H9 (cell line): ENCODE measurements at regions not wholly inside any gene's neighbourhood (a gene's known extent, or its start where the extent isn't known, plus 50 kb on each side); places are given as distances from the start of the nearest gene placed in this dataset.
"Not testable (repeated sequence)": the region's sequence is repeated elsewhere in the genome, so short reads cannot be mapped to it uniquely, and the experiment has no call there.

ENCODE experiments used
- DNase-seq: peaks from one replicate; pipeline ENCODE4 v3.0.0-alpha.2; 2017
- H2AFZ ChIP-seq: one replicate; pipeline ENCODE4 v1.6.1; 2013; ENCODE audit warnings: mild to moderate bottlenecking, low read length, control low read depth, moderate library complexity
- H2AK5ac ChIP-seq: 2 replicates; pipeline ENCODE4 v1.6.1; 2013; ENCODE audit warnings: low read length, control low read depth, mixed read lengths; ENCODE audit not compliant: insufficient read length
- H2BK120ac ChIP-seq: one replicate; pipeline ENCODE4 v1.6.1; 2013; ENCODE audit warnings: low read depth, mild to moderate bottlenecking, low read length, control low read depth, inconsistent platforms; ENCODE audit not compliant: poor library complexity, severe bottlenecking
- H2BK12ac ChIP-seq: 2 replicates; pipeline ENCODE4 v1.6.1; 2013; ENCODE audit warnings: low read length, control low read depth, mixed read lengths, low read depth; ENCODE audit not compliant: insufficient read length
- H2BK15ac ChIP-seq: 2 replicates; pipeline ENCODE4 v1.6.1; 2013; ENCODE audit warnings: low read depth, low read length, control low read depth
- H2BK20ac ChIP-seq: one replicate; pipeline ENCODE4 v1.6.1; 2013; ENCODE audit warnings: low read depth, mild to moderate bottlenecking, low read length, control low read depth, inconsistent platforms; ENCODE audit not compliant: poor library complexity, severe bottlenecking
- H2BK5ac ChIP-seq: 2 replicates; pipeline ENCODE4 v1.6.1; 2013; ENCODE audit warnings: low read length, control low read depth, mixed read lengths; ENCODE audit not compliant: insufficient read length
- H3K14ac ChIP-seq: 2 replicates; pipeline ENCODE4 v1.6.1; 2013; ENCODE audit warnings: low read length, control low read depth; ENCODE audit not compliant: insufficient read depth
- H3K18ac ChIP-seq: 2 replicates; pipeline ENCODE4 v1.6.1; 2013; ENCODE audit warnings: low read depth, mild to moderate bottlenecking, mixed read lengths, low read length, control low read depth; ENCODE audit not compliant: insufficient read length
- H3K23ac ChIP-seq: 2 replicates; pipeline ENCODE4 v1.6.1; 2013; ENCODE audit warnings: low read length, control low read depth, mixed read lengths, low read depth; ENCODE audit not compliant: insufficient read length
- H3K23me2 ChIP-seq: 2 replicates; pipeline ENCODE4 v1.6.1; 2013; ENCODE audit warnings: low read depth, mild to moderate bottlenecking, mixed read lengths, low read length, control low read depth; ENCODE audit not compliant: insufficient read length, poor library complexity, severe bottlenecking
- H3K27ac ChIP-seq: 2 replicates; pipeline ENCODE4 v1.5.1; 2013; ENCODE audit warnings: low read length, control low read depth, mixed read lengths, low read depth; ENCODE audit not compliant: insufficient read length
- H3K27me3 ChIP-seq: 2 replicates; pipeline ENCODE4 v1.6.1; 2013; ENCODE audit warnings: low read length, control low read depth, inconsistent platforms; ENCODE audit not compliant: insufficient read depth
- H3K4ac ChIP-seq: 2 replicates; pipeline ENCODE4 v1.6.1; 2013; ENCODE audit warnings: low read depth, mild to moderate bottlenecking, control low read depth, inconsistent platforms, low read length, moderate library complexity
- H3K4me1 ChIP-seq: 2 replicates; pipeline ENCODE4 v1.6.1; 2013; ENCODE audit warnings: low read length, control low read depth, inconsistent platforms; ENCODE audit not compliant: insufficient read depth
- H3K4me2 ChIP-seq: 2 replicates; pipeline ENCODE4 v1.6.1; 2013; ENCODE audit warnings: low read length, control low read depth, mixed read lengths; ENCODE audit not compliant: insufficient read length, insufficient read depth
- H3K56ac ChIP-seq: 2 replicates; pipeline ENCODE4 v1.6.1; 2013; ENCODE audit warnings: low read depth, mild to moderate bottlenecking, mixed read lengths, low read length, control low read depth; ENCODE audit not compliant: insufficient read length
- H3K79me1 ChIP-seq: 2 replicates; pipeline ENCODE4 v1.6.1; 2013; ENCODE audit warnings: low read depth, mild to moderate bottlenecking, moderate library complexity, low read length, control low read depth, inconsistent platforms; ENCODE audit not compliant: insufficient read depth, poor library complexity, severe bottlenecking
- H3K79me2 ChIP-seq: 2 replicates; pipeline ENCODE4 v1.6.1; 2013; ENCODE audit warnings: low read length, control low read depth, inconsistent platforms; ENCODE audit not compliant: insufficient read depth
- H3K9ac ChIP-seq: 2 replicates; pipeline ENCODE4 v1.6.1; 2013; ENCODE audit warnings: low read length, control low read depth, mixed read lengths; ENCODE audit not compliant: insufficient read length; ENCODE audit errors: extremely low read depth
- H3K9me3 ChIP-seq: one replicate; pipeline ENCODE4 v1.6.1; 2013; ENCODE audit warnings: low read depth, low read length, inconsistent platforms; ENCODE audit not compliant: control insufficient read depth
- H3T11ph ChIP-seq: one replicate; pipeline ENCODE4 v1.6.1; 2013; ENCODE audit warnings: mild to moderate bottlenecking, low read length, control low read depth, inconsistent platforms
- H4K20me1 ChIP-seq: one replicate; pipeline ENCODE4 v1.6.1; 2013; ENCODE audit not compliant: control insufficient read depth, insufficient read length, insufficient read depth
- H4K5ac ChIP-seq: 2 replicates; pipeline ENCODE4 v1.6.1; 2013; ENCODE audit warnings: low read depth, mild to moderate bottlenecking, mixed read lengths, low read length, control low read depth; ENCODE audit not compliant: insufficient read length
- H4K8ac ChIP-seq: replicated peaks from 2 replicates; pipeline ENCODE4 v1.6.1; 2013; ENCODE audit warnings: low read length, control low read depth, mixed read lengths, low read depth; ENCODE audit not compliant: insufficient read length
- H4K91ac ChIP-seq: 2 replicates; pipeline ENCODE4 v1.6.1; 2013; ENCODE audit warnings: low read depth, mild to moderate bottlenecking, moderate library complexity, mixed read lengths, low read length, control low read depth; ENCODE audit not compliant: insufficient read length
- H3K27ac Mint-ChIP-seq, 3 experiments: 2 replicates in 2 of 3; 3 replicates in 1 of 3; pipeline ENCODE4 v1.8.0; 2020 to 2021; ENCODE audit warnings: mixed read lengths in 3 of 3, mild to moderate bottlenecking in 1 of 3, moderate library complexity in 1 of 3
- H3K27me3 Mint-ChIP-seq: 2 replicates; pipeline ENCODE4 v1.8.0; 2021; ENCODE audit warnings: low read depth, mild to moderate bottlenecking, moderate library complexity, mixed read lengths
- H3K36me3 Mint-ChIP-seq, 3 experiments: 2 replicates in 2 of 3; 3 replicates in 1 of 3; pipeline ENCODE4 v1.8.0; 2020 to 2021; ENCODE audit warnings: low read depth in 3 of 3, mixed read lengths in 3 of 3; ENCODE audit not compliant: insufficient read depth in 1 of 3
- H3K4me1 Mint-ChIP-seq, 2 experiments: 2 replicates each; pipeline ENCODE4 v1.8.0; 2020; ENCODE audit warnings: mixed read lengths in 2 of 2
- H3K4me3 Mint-ChIP-seq, 2 experiments: 2 replicates in 1 of 2; 3 replicates in 1 of 2; pipeline ENCODE4 v1.8.0; 2020 to 2021; ENCODE audit warnings: mild to moderate bottlenecking in 2 of 2, mixed read lengths in 2 of 2, moderate library complexity in 1 of 2
- H3K9me3 Mint-ChIP-seq, 2 experiments: 2 replicates in 1 of 2; 3 replicates in 1 of 2; pipeline ENCODE4 v1.8.0; 2020; ENCODE audit warnings: mild to moderate bottlenecking in 2 of 2, mixed read lengths in 2 of 2, moderate library complexity in 1 of 2
- CTCF ChIP-seq: fragments of 200-600 bp; sonication (generic); conservative IDR thresholded peaks from 3 replicates; pipeline ENCODE4 v1.8.0; 2021; ENCODE audit warnings: antibody characterized with exemption, mild to moderate bottlenecking
- WGBS: extraction: QIAGEN DNeasy Blood & Tissue Kit; methylation state at CpG from one replicate; pipeline ENCODE4 v1.1.7; 2013; ENCODE audit warnings: missing lambda C conversion rate, low lambda C conversion rate, mixed read lengths; ENCODE audit not compliant: insufficient read length; ENCODE audit errors: extremely low coverage; 5-methylcytosine and 5-hydroxymethylcytosine counted together

DNA sequence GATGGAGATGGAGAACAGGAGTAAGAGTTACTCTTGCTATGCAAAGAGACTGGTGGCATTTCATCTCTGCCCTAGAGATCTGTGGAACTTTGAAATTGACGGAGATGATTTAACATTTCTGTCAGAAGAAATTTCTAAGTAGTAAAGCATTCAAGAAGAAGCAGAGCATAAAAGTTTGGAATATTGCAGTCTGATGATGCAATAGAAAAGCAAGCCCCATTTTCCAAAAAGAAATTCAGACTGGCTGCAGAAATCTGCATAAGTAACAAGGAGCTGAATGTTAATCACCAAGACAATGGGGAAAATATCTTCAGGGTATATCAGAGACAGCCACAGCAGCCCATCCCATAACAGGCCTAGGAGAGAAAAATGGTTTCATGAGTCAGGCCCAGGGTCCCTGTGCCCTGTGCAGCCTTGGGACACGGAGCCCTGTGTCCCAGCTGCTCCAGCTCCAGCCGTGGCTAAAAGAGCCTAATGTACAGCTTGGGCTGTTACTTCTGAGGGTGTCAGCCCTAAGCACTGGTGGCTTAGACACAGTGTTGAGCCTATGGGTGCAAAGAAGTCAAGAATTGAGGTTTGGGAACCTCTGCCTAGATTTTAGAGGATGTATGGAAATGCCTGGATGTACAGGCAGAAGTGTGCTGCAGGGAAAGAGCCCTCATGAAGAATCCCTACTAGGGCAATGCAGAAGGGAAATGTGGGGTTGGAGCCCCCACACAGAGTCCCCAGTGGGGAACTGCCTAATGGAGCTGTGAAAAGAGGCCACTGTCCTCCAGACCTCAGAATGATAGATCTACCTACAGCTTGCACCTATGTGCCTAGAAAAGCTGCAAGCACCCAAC, 616.6 kb downstream of the SLC16A7 start:
- no peaks in the 10 kb centered on the region for H3K9me3 ChIP-seq
- no peaks in the 10 kb centered on the region for H3K23me2 ChIP-seq
- H2AFZ ChIP-seq = no peak overlapping the region
- no peak overlapping the region for H3K23ac ChIP-seq
- no peak for DNase-seq
- Mint-ChIP-seq H3K27me3 (no peaks in the 10 kb centered on the region), H3K36me3 (peaks cover 6 to 32% (median 16%) of the 10 kb centered on the region in 3 experiments; a peak in 5 of 7 replicates), H3K4me1 (no peaks in the 10 kb centered on the region), H3K27ac (no peak overlapping the region), H3K4me3 (no peak overlapping the region), H3K9me3 (peaks cover 15 to 28% of the 10 kb centered on the region in 2 experiments)
- TF ChIP-seq CTCF = no peak
- H2BK5ac ChIP-seq = no peak overlapping the region
- H2BK120ac ChIP-seq = no peak overlapping the region
- H3K79me1 ChIP-seq = no peaks in the 10 kb centered on the region
- no peaks in the 10 kb centered on the region for H3K79me2 ChIP-seq
- H4K8ac ChIP-seq = no peak overlapping the region
- no peaks in the 10 kb centered on the region for H3K4me1 ChIP-seq
- no peaks in the 10 kb centered on the region for H3K27me3 ChIP-seq
- no peak overlapping the region for H2BK20ac ChIP-seq
- H4K91ac ChIP-seq = no peak overlapping the region
- H3K4ac ChIP-seq = no peak overlapping the region
- no peak overlapping the region for H2BK12ac ChIP-seq
- H3K14ac ChIP-seq = no peak overlapping the region
- H2AK5ac ChIP-seq = no peak overlapping the region
- H4K20me1 ChIP-seq = no peaks in the 10 kb centered on the region
- H2BK15ac ChIP-seq = no peak overlapping the region
- H3K9ac ChIP-seq = no peak overlapping the region
- WGBS = no CpG with 5 or more reads among the region's 3 CpGs
- H3K27ac ChIP-seq = no peak overlapping the region
- no peak overlapping the region for H3K18ac ChIP-seq
- no peak overlapping the region for H3T11ph ChIP-seq
- H4K5ac ChIP-seq = no peak overlapping the region
- H3K4me2 ChIP-seq = no peak overlapping the region
- no peak overlapping the region for H3K56ac ChIP-seq

DNA sequence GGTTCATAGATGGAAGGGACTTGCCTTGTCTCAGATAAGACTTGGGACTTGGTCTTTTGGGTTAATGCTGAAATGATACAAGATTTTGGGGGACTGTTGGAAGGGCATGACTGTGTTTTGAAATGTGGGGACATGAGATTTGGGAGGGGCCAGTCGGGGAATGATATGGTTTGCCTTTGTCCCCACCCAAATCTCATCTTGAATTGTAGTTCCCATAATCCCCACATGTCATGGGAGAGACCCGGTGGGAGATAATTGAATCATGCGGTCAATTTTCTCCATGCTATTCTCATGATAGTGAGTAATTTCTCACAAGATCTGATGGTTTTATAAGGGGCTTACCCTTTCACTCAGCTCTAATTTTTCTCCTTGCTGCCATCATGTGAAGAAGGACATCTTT, 617.4 kb downstream of the SLC16A7 start:
- not testable (repeated sequence) for H4K5ac ChIP-seq, H3K27me3 Mint-ChIP-seq, H3K18ac ChIP-seq, H3T11ph ChIP-seq, H3K9me3 ChIP-seq, H3K27ac Mint-ChIP-seq, H2AK5ac ChIP-seq, H4K20me1 ChIP-seq, H4K8ac ChIP-seq, H3K27me3 ChIP-seq, H3K9ac ChIP-seq, H2AFZ ChIP-seq, H3K79me1 ChIP-seq, H2BK15ac ChIP-seq, H2BK12ac ChIP-seq, H3K14ac ChIP-seq, H4K91ac ChIP-seq, H2BK120ac ChIP-seq, H3K4me1 Mint-ChIP-seq, H3K23me2 ChIP-seq, H3K4ac ChIP-seq, H3K23ac ChIP-seq, H3K4me1 ChIP-seq, H3K56ac ChIP-seq, H3K27ac ChIP-seq, H2BK5ac ChIP-seq, H3K4me2 ChIP-seq, H2BK20ac ChIP-seq, DNase-seq, H3K4me3 Mint-ChIP-seq, H3K79me2 ChIP-seq
- peaks cover 15 to 28% of the 10 kb centered on the region in 2 experiments for H3K9me3 Mint-ChIP-seq
- H3K36me3 Mint-ChIP-seq = peaks cover 6 to 32% (median 16%) of the 10 kb centered on the region in 3 experiments; a peak in 5 of 7 replicates
- no CpG with 5 or more reads among the region's 3 CpGs for WGBS
